ENCODE measurements at regions not wholly inside any gene's neighbourhood (a gene's known extent, or its start where the extent isn't known, plus 50 kb on each side); places are given as distances from the start of the nearest gene placed in this dataset.
"Not testable (repeated sequence)": the region's sequence is repeated elsewhere in the genome, so short reads cannot be mapped to it uniquely, and the experiment has no call there.

DNA sequence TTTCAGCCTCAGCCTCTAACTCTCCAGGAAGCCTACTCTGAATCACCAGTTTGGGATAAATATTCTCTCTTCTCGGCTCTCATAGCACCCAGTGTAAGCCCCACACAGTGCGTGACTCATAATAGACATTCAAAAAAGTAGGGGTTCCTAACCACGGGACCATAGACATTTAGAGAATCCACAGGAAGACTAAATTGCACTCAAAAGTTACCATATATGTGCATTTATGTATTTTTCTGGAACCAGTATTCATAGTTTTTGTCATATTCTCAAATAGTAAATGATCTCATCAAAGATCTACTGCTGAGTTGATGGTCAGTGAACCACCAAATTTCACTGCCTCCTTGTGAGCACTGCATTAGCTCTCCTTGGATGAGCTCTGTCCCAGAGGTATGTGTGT is 625.7 kb downstream of the SMARCA1 start:
- DNase-seq = no peak
- no peaks in the 10 kb centered on the region for H3K27me3 ChIP-seq
- H3K27ac ChIP-seq = no peak overlapping the region
- H3K36me3 ChIP-seq = no peaks in the 10 kb centered on the region
- H3K9me3 ChIP-seq (replicated peaks) = no peaks in the 10 kb centered on the region
- no peaks in the 10 kb centered on the region for H3K4me1 ChIP-seq
- H3K4me3 ChIP-seq = no peak overlapping the region

DNA sequence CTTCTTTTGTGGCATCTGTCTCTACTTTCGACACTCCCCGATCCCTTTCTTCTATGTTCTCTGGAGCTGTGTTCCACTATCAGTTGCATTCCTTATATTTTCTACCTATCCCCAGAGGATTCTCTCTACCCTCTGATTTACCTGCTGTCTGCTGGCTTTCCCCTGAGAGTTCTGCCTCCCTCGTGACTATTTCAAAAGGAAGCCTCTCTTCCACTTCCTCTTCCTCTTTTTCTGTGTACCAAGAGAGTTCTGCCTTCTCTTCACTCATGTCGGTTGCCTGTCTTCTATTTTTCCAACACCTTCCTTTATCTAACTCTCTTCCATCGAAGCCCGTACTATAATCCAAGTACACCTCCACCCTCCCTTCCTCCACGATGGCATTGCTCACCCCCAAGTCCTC is 631.7 kb downstream of the SMARCA1 start:
- no peaks in the 10 kb centered on the region for H3K27me3 ChIP-seq
- no peak overlapping the region for H3K4me3 ChIP-seq
- H3K36me3 ChIP-seq = no peaks in the 10 kb centered on the region

DNA sequence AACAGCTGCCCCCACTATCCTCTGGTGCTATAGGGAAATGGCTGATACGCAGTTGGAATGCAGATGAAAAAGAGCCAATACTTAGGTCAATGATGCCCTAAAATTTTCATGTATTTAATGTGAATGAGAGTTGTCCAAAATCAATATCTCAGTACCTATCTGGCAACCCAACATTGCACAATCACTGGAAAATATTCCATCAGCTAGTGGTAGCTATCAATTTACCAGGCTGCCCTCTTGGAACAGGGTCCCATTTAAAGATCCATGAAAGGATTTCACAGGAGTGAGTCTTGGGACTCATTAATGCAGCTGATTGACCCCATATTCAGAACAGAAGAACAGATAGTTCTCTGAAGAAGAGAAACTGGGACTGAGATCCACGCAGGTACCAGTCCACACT is 638.9 kb downstream of the SMARCA1 start:
- no peak overlapping the region for H3K27ac ChIP-seq
- no peak for DNase-seq
- H3K4me1 ChIP-seq = no peaks in the 10 kb centered on the region
- H3K27me3 ChIP-seq = no peaks in the 10 kb centered on the region
- H3K9me3 ChIP-seq (replicated peaks) = no peaks in the 10 kb centered on the region
- H3K4me3 ChIP-seq = no peak overlapping the region
- no peaks in the 10 kb centered on the region for H3K36me3 ChIP-seq

More for the DNA sequence above, 631.7 kb downstream of the SMARCA1 start:
- Histone ChIP-seq H3K4me1 (no peaks in the 10 kb centered on the region), H3K27ac (no peak overlapping the region), H3K9me3 (replicated peaks) (no peaks in the 10 kb centered on the region)
- no peak for DNase-seq

DNA sequence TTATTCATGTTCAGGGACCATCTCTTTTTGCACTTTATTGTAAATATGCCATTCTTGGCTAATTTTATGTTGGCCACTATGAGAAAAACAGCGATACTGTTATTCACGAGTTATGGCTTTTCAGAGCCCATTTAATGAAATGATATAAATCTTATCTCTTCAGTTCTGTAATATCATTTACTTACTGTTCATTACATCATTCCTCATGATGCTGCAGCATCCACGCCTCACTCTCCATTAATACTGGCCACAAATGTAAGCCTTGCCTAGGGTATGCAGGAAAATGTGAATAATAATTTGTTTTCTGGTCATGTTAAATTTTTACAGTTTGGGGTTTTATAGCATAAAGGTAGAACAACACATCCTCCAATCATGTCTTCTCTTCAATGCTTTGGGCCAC is 639.6 kb downstream of the SMARCA1 start:
- Histone ChIP-seq H3K27ac (no peak overlapping the region), H3K27me3 (no peaks in the 10 kb centered on the region), H3K36me3 (no peaks in the 10 kb centered on the region), H3K4me1 (no peaks in the 10 kb centered on the region), H3K9me3 (replicated peaks) (no peaks in the 10 kb centered on the region), H3K4me3 (no peak overlapping the region)
- DNase-seq = no peak

DNA sequence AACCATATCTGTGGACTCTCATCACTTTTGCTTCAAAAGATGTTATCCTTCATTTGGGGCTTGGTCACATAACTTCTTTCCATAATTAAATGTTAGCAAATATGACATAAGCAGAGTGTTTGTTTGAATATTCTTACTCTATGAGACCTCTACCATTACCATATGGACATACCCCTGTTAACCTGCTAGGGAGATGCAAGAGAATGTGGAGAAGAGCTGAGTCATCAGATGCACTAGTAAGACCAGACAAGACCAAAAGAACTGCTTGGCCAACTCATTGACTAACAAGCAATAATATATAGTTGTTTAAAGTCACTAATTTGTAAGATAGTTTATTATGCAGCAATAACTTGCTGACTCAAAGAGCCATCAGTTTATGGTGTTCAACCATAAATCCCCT is 652.9 kb downstream of the SMARCA1 start:
- Histone ChIP-seq H3K27me3 (no peaks in the 10 kb centered on the region), H3K27ac (no peak overlapping the region), H3K9me3 (replicated peaks) (no peaks in the 10 kb centered on the region), H3K4me1 (no peaks in the 10 kb centered on the region), H3K4me3 (no peak overlapping the region), H3K36me3 (no peaks in the 10 kb centered on the region)
- DNase-seq = no peak

DNA sequence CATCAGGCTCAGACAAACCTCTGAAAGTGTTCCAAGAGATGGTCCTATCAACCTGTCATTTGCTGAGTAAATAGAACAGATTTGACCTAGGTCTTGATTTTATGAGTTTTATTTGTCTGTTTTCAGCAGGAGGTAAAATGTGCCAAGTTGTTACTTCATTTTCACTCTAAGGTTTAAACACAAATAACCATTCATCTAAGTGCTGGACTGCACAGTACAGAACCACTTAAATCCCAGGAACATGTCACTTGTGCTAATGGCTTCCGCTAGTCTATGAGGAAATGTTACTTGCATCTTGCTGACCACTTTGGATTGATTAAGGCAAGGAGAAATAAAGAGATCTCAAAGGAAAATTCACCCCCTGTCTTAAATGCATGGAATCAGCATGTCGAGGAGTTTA is 660.7 kb downstream of the SMARCA1 start:
- H3K27me3 ChIP-seq = no peaks in the 10 kb centered on the region
- H3K27ac ChIP-seq = no peak overlapping the region
- H3K4me1 ChIP-seq = no peaks in the 10 kb centered on the region
- no peak for DNase-seq
- H3K36me3 ChIP-seq = no peaks in the 10 kb centered on the region
- H3K4me3 ChIP-seq = no peak overlapping the region
- no peaks in the 10 kb centered on the region for H3K9me3 ChIP-seq (replicated peaks)

DNA sequence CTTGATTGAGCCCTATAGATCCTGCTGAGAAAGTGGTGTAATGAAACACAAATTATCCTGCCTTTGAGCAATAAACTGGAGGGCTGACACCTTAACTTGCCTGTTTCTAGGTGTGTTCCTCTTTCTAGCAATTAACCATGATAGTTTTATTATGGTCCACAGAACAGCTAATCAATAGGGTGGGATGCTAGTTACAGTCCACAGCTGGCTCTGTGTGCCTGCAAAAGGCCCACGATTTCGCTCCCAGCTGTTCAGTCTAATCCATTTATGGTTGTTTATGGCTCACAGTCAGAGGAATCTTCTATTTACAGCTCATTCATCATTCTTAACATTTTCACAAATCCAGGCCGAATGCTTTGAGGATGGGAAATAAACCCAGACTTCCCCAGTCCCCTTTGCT is 674.9 kb downstream of the SMARCA1 start:
- DNase-seq = no peak

DNA sequence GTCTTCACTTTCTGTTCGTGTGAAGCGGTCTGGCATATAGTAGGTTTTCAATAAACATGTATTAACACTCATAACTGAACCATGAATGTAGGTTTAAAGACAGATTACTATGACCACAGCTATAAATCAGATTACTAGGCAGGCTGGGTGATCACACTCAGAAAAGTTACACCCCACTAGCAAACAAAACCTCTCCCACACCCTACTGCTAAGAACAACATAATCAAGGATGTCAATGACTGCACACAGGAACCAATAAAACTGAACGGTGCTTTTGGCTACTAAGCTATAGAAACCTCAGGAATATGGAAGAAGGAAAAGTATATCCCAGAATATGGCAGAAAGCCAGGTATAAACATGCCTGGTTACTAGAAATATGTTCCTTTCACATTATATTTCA is 676.9 kb downstream of the SMARCA1 start:
- Histone ChIP-seq H3K27me3 (no peaks in the 10 kb centered on the region), H3K9me3 (replicated peaks) (no peaks in the 10 kb centered on the region), H3K4me1 (no peaks in the 10 kb centered on the region), H3K4me3 (no peak overlapping the region), H3K27ac (no peak overlapping the region), H3K36me3 (no peaks in the 10 kb centered on the region)
- DNase-seq = no peak

More for the DNA sequence above, 674.9 kb downstream of the SMARCA1 start:
- Histone ChIP-seq H3K9me3 (replicated peaks) (no peaks in the 10 kb centered on the region), H3K4me3 (no peak overlapping the region), H3K4me1 (no peaks in the 10 kb centered on the region), H3K36me3 (no peaks in the 10 kb centered on the region), H3K27ac (no peak overlapping the region), H3K27me3 (no peaks in the 10 kb centered on the region)

DNA sequence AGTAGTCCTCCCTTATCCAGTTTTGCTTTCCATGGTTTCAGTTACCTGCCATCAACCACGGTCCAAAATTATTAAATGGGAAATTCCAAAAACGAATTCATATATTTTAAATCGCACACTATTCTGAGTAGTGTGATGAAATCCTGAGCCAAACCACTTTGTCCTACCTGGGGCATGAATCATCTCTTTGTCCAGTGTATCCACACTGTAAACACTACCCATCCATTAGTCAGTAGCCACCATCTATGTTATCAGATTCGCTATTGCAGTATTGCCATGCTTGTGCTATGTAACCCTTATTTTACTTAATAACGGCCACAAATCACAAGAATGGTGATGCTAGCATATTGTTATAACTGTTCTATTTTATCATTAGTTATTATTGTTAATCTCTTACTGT is 704.6 kb downstream of the SMARCA1 start:
- Histone ChIP-seq H3K4me1 (no peaks in the 10 kb centered on the region), H3K9me3 (replicated peaks) (no peaks in the 10 kb centered on the region), H3K4me3 (no peak overlapping the region), H3K27me3 (no peaks in the 10 kb centered on the region), H3K36me3 (no peaks in the 10 kb centered on the region), H3K27ac (no peak overlapping the region)
- no peak for DNase-seq

DNA sequence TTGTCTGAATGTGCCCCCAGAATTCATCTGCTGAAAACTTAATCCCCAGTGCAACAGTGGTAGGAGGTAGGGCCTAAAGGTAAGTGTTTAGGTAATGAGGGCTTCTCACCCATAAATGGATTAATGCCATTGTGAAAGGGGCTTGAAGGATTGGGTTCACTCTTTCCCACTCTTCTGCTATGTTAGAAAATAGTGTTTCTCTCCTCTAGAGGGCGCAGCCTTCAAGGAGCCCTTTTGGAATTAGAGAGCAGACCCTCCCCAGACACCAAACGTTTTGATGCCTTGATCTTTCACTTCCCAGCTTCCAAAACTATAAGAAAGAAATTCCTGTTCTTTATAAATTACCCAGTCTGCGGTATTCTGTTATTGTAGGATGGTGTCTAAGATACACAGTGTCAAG is 706.4 kb downstream of the SMARCA1 start:
- H3K27ac ChIP-seq = no peak overlapping the region
- peak in 1 of 2 experiments; percentile 26 for DNase-seq
- no peaks in the 10 kb centered on the region for H3K36me3 ChIP-seq
- no peaks in the 10 kb centered on the region for H3K4me1 ChIP-seq
- no peaks in the 10 kb centered on the region for H3K9me3 ChIP-seq (replicated peaks)
- H3K4me3 ChIP-seq = no peak overlapping the region
- no peaks in the 10 kb centered on the region for H3K27me3 ChIP-seq

DNA sequence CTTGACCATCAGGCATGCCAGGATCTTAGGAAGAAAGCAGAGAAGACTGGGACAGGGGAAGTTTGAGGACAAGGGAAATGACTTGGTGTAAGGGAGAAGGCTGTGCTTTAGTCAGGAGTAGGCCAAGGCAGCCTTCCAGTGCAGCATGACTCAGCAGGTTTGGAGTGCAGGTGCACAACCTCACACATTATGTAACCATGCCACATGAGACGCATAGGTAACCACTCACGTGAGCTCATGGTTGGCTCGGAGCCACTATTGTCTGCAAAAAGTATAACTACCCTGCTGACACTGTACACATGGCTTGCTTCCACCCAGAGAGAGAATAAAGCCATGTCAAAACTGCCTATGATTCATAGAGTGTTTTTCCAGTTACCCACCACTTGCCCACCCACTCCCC is 715.9 kb downstream of the SMARCA1 start:
- H3K36me3 ChIP-seq = no peaks in the 10 kb centered on the region
- DNase-seq = no peak
- no peak overlapping the region for H3K4me3 ChIP-seq
- no peak overlapping the region for H3K27ac ChIP-seq
- no peaks in the 10 kb centered on the region for H3K27me3 ChIP-seq
- H3K9me3 ChIP-seq (replicated peaks) = no peaks in the 10 kb centered on the region
- H3K4me1 ChIP-seq = no peaks in the 10 kb centered on the region

DNA sequence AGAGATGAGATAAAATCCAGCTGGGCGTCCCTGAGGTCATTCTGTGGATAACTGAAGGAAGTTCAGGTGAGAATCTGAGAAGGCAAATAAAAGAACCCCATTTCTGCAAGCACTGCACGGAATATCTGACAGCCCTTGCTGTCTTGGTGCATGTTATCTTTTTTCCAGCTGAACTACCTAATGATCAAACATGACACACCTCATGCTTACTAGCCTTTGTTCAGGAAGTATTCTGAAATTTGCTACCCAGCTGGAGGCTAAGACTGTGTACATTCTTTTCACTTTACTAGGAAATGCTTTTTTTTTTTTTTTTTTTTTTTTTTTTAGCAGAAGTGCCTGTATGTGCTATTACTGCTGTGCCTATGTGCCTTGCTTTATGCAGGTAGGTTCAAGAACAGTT is 718.1 kb downstream of the SMARCA1 start:
- no peaks in the 10 kb centered on the region for H3K36me3 ChIP-seq
- no peak overlapping the region for H3K27ac ChIP-seq
- H3K9me3 ChIP-seq (replicated peaks) = no peaks in the 10 kb centered on the region
- DNase-seq = no peak
- no peak overlapping the region for H3K4me3 ChIP-seq
- no peaks in the 10 kb centered on the region for H3K4me1 ChIP-seq
- no peaks in the 10 kb centered on the region for H3K27me3 ChIP-seq

DNA sequence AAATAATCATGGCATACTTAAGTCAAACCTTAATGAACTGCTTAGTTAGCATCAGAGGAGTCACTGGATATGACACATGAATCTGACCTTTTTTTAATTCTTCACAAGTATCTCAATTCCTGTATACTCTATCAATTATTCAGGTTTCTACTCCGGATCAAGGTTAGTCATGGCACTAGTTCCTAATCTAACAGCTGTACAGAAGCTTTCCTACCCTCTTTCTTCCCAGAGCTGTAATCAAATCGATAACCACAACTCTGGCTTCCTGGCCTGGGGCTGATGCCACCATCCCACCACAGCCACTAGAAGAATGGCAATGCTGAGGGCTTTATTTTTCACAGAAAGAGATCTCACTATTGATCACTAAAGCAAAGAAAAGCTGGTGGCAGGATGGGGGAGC is 718.5 kb downstream of the SMARCA1 start:
- no peak overlapping the region for H3K4me3 ChIP-seq
- H3K36me3 ChIP-seq = no peaks in the 10 kb centered on the region
- no peaks in the 10 kb centered on the region for H3K27me3 ChIP-seq
- no peaks in the 10 kb centered on the region for H3K4me1 ChIP-seq
- H3K27ac ChIP-seq = no peak overlapping the region
- no peak for DNase-seq
- H3K9me3 ChIP-seq (replicated peaks) = no peaks in the 10 kb centered on the region

DNA sequence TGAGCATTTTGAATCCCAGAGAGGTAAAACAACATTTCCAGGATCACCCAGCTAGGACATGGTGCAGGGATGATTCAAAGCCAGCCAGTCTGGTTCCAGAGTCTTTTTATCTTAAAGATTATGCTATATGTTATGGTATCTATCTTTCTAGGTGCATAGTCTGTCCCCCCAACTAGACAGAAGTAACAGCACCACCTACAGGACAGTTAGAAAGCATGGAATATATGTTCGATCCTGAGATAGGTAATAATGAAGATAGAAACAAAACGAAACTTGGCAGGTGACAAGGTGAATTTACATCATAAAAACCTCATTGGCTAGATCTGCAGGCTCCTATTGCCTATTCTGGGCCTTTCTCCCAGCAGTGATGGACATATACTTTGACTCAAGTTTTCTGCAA is 723.2 kb downstream of the SMARCA1 start:
- H3K9me3 ChIP-seq (replicated peaks) = no peaks in the 10 kb centered on the region
- no peaks in the 10 kb centered on the region for H3K36me3 ChIP-seq
- no peak overlapping the region for H3K27ac ChIP-seq
- H3K27me3 ChIP-seq = no peaks in the 10 kb centered on the region
- no peak overlapping the region for H3K4me3 ChIP-seq
- no peaks in the 10 kb centered on the region for H3K4me1 ChIP-seq
- DNase-seq = peak in 1 of 2 experiments; percentile 33

DNA sequence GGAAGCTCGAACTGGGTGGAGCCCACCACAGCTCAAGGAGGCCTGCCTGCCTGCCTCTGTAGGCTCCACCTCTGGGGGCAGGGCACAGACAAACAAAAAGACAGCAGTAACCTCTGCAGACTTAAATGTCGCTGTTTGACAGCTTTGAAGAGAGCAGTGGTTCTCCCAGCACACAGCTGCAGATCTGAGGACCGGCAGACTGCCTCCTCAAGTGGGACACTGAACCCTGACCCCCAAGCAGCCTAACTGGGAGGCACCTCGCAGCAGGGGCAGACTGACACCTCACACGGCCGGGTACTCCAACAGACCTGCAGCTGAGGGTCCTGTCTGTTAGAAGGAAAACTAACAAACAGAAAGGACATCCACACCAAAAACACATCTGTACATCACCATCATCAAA is 730.9 kb upstream of the ACTRT1 start:
- not testable (repeated sequence) for H3K9me3 ChIP-seq (replicated peaks); H3K36me3 ChIP-seq; H3K4me3 ChIP-seq; H3K27ac ChIP-seq; H3K27me3 ChIP-seq; DNase-seq; H3K4me1 ChIP-seq

DNA sequence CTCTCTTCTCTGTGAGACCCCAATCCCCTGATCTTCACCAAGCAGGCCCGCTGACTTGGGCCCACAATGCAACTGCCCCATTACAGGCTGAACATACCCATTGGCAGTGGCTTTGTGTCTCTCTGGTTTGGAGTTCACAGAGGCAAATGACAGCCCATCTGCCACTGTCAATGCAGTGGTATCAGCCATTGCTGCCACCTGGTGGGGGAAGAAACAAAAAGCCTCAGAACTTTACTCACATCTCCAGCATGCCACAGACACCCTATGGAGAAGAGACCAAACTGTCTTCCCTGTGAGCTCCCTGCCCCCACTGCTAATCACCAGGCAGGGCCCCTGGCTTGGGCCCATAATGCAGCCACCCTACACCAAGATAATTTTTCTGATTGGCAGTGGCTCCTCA is 729.3 kb upstream of the ACTRT1 start:
- peak; percentile 24 to 66 for DNase-seq
- Histone ChIP-seq H3K36me3 (no peaks in the 10 kb centered on the region), H3K27me3 (no peaks in the 10 kb centered on the region), H3K4me1 (no peaks in the 10 kb centered on the region), H3K4me3 (no peak overlapping the region), H3K9me3 (replicated peaks) (no peaks in the 10 kb centered on the region), H3K27ac (no peak overlapping the region)

DNA sequence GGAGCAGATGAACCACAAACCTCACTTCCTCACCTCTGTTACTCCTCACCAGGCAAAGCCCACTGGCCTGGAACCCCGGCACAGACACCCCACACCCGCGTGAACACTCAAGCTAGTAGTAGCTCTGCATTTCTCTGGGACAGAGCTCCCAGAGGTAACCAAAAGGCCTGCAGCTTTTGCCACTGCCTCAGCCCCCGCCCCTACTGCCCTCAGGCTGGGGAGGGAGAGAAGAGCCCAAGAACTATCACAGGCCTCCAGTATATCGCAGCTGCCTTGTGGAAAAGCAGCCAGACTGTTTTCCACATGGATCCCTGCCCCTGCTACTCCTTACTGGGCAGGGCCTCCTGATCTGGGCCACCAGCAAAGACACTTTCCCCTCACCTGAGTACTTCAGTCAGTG is 728.7 kb upstream of the ACTRT1 start:
- Histone ChIP-seq H3K9me3 (replicated peaks) (no peaks in the 10 kb centered on the region), H3K27me3 (no peaks in the 10 kb centered on the region), H3K4me1 (no peaks in the 10 kb centered on the region), H3K36me3 (no peaks in the 10 kb centered on the region), H3K27ac (no peak overlapping the region), H3K4me3 (no peak overlapping the region)
- no peak for DNase-seq

Data from SJCRH30 (cell line).